ENCODE measurements at regions not wholly inside any gene's neighbourhood (a gene's known extent, or its start where the extent isn't known, plus 50 kb on each side); places are given as distances from the start of the nearest gene placed in this dataset.

DNA sequence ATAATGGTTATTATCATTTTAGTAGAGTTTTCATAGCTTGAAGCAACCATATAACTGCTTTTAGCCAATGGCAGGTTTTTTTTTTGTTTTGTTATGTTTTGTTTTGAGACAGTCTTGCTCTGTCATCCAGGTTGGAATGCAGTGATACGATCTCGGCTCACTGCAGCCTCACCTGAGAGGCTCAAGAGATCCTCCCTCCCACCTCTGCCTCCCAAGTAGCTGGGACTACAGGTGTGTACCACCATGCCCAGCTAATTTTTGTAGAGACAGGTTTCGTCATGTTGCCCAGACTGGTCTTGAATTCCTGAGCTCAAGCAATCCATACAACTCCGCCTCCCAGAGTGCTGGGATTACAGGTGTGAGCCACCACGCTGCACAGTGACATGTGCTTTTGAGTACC is 117.5 kb upstream of the GAREM1 start:
- CTCF ChIA-PET (ENCODE audit: unreplicated experiment): no interaction called here
- H4K20me1 ChIP-seq (ENCODE audit: insufficient read depth, low read length): no peaks in the 10 kb centered on the region
- POLR2A ChIA-PET: interaction anchor here (0.7 kb wide), 1 partner anchor 8 kb away, joined by 3 read pairs; no protein-coding TSS in a partner anchor
- no peak for DNase-seq (ENCODE audit: low spot score)
- H3K4me2 ChIP-seq (ENCODE audit: low read length): no peak overlapping the region
- no peak overlapping the region for H3K4me3 ChIP-seq (ENCODE audit: low read depth, low read length, poor library complexity, severe bottlenecking)
- no TSS peak for BruUV-seq (replicated peaks)
- no peaks in the 10 kb centered on the region for H3K9me2 ChIP-seq (ENCODE audit: insufficient read depth, low read length)
- no peak overlapping the region for H3K27ac ChIP-seq (ENCODE audit: low read depth, low read length, poor library complexity, severe bottlenecking)
- no peaks in the 10 kb centered on the region for H3K9me3 ChIP-seq (ENCODE audit: low read length)
- H3K4me1 ChIP-seq (ENCODE audit: insufficient read depth, low read length, poor library complexity, severe bottlenecking): no peaks in the 10 kb centered on the region
- no peaks in the 10 kb centered on the region for H3K36me3 ChIP-seq (ENCODE audit: insufficient read depth, low read length)
- no peak overlapping the region for H2AFZ ChIP-seq (ENCODE audit: low read length)
- TF ChIP-seq EZH2phosphoT487 (IDR thresholded peaks at IDR 0.05; ENCODE audit: borderline replicate concordance, low read depth, low read length): no peak
- TF ChIP-seq, protein P1, sequence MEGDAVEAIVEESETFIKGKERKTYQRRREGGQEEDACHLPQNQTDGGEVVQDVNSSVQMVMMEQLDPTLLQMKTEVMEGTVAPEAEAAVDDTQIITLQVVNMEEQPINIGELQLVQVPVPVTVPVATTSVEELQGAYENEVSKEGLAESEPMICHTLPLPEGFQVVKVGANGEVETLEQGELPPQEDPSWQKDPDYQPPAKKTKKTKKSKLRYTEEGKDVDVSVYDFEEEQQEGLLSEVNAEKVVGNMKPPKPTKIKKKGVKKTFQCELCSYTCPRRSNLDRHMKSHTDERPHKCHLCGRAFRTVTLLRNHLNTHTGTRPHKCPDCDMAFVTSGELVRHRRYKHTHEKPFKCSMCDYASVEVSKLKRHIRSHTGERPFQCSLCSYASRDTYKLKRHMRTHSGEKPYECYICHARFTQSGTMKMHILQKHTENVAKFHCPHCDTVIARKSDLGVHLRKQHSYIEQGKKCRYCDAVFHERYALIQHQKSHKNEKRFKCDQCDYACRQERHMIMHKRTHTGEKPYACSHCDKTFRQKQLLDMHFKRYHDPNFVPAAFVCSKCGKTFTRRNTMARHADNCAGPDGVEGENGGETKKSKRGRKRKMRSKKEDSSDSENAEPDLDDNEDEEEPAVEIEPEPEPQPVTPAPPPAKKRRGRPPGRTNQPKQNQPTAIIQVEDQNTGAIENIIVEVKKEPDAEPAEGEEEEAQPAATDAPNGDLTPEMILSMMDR (conservative IDR thresholded peaks at IDR 0.05; ENCODE audit: low read length): no peak
- no peaks in the 10 kb centered on the region for H3K79me2 ChIP-seq (ENCODE audit: insufficient read depth, low read depth, low read length)
- intact Hi-C loops (cut with micrococcal nuclease; ENCODE audit: unreplicated experiment): no loop called here

DNA sequence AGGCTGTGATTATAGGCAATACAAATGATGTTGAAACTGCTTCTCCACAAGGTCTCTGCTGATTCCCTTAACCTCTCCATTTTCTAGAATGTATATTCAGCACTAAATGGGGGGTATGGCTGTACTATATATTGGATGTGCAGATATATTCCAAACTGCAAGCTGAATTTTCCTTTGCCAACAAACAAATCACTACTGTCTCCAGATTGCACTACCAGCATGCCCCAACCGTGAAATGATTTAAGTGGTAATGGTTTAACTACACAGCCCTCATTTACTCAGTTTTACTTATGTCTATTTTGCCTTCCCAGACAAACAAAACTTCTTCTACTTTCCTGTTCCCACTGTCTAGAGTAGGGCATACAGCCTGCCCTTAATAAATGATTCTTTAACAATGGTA is 112.7 kb upstream of the GAREM1 start:
- Histone ChIP-seq H3K9me2 (ENCODE audit: insufficient read depth, low read length) (no peaks in the 10 kb centered on the region), H3K4me3 (ENCODE audit: low read depth, low read length, poor library complexity, severe bottlenecking) (no peak overlapping the region), H3K79me2 (ENCODE audit: insufficient read depth, low read depth, low read length) (no peaks in the 10 kb centered on the region), H3K4me1 (ENCODE audit: insufficient read depth, low read length, poor library complexity, severe bottlenecking) (no peaks in the 10 kb centered on the region), H3K4me2 (ENCODE audit: low read length) (no peak overlapping the region), H2AFZ (ENCODE audit: low read length) (no peak overlapping the region), H3K27ac (ENCODE audit: low read depth, low read length, poor library complexity, severe bottlenecking) (no peak overlapping the region), H4K20me1 (ENCODE audit: insufficient read depth, low read length) (no peaks in the 10 kb centered on the region), H3K9me3 (ENCODE audit: low read length) (no peaks in the 10 kb centered on the region), H3K36me3 (ENCODE audit: insufficient read depth, low read length) (no peaks in the 10 kb centered on the region)
- no TSS peak for BruUV-seq (replicated peaks)
- intact Hi-C loops (cut with micrococcal nuclease; ENCODE audit: unreplicated experiment): no loop called here
- no peak for DNase-seq (ENCODE audit: low spot score)
- ChIA-PET POLR2A (no interaction called here), CTCF (ENCODE audit: unreplicated experiment) (no interaction called here)
- TF ChIP-seq, protein P1 (conservative IDR thresholded peaks at IDR 0.05; ENCODE audit: low read length): no peak
- TF ChIP-seq EZH2phosphoT487 (IDR thresholded peaks at IDR 0.05; ENCODE audit: borderline replicate concordance, low read depth, low read length): no peak

DNA sequence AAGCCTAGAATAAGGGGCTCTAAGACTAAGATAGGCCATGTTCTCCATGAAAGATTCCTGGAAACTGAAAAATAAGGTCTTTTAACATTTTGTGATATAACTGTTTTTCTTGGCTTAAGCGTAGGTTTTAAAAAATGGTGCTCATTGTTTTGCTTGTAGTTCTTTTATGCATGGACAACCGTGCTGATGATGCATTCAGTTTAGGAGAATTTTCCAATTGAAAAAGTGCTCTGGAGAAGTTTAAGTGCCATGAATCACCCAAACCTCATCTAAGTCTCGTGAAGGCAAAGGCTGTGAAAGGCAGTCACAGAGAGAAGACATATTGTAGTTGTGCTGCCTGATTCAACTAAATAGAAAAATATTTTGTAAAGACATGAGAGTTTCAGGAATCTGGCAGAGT is 111.8 kb upstream of the GAREM1 start:
- Histone ChIP-seq H4K20me1 (ENCODE audit: insufficient read depth, low read length) (no peaks in the 10 kb centered on the region), H3K27ac (ENCODE audit: low read depth, low read length, poor library complexity, severe bottlenecking) (no peak overlapping the region), H2AFZ (ENCODE audit: low read length) (no peak overlapping the region), H3K79me2 (ENCODE audit: insufficient read depth, low read depth, low read length) (no peaks in the 10 kb centered on the region), H3K4me1 (ENCODE audit: insufficient read depth, low read length, poor library complexity, severe bottlenecking) (no peaks in the 10 kb centered on the region), H3K36me3 (ENCODE audit: insufficient read depth, low read length) (no peaks in the 10 kb centered on the region), H3K4me2 (ENCODE audit: low read length) (no peak overlapping the region), H3K4me3 (ENCODE audit: low read depth, low read length, poor library complexity, severe bottlenecking) (no peak overlapping the region), H3K9me3 (ENCODE audit: low read length) (no peaks in the 10 kb centered on the region), H3K9me2 (ENCODE audit: insufficient read depth, low read length) (no peaks in the 10 kb centered on the region)
- ChIA-PET POLR2A (no interaction called here), CTCF (ENCODE audit: unreplicated experiment) (no interaction called here)
- no peak for TF ChIP-seq EZH2phosphoT487 (IDR thresholded peaks at IDR 0.05; ENCODE audit: borderline replicate concordance, low read depth, low read length)
- TF ChIP-seq, protein P1 (conservative IDR thresholded peaks at IDR 0.05; ENCODE audit: low read length): no peak
- no peak for DNase-seq (ENCODE audit: low spot score)
- intact Hi-C loops (cut with micrococcal nuclease; ENCODE audit: unreplicated experiment): no loop called here
- no TSS peak for BruUV-seq (replicated peaks)
